Sigmoid colon (tissue), 6 donors: ENCODE measurements at regions not wholly inside any gene's neighbourhood (a gene's known extent, or its start where the extent isn't known, plus 50 kb on each side); places are given as distances from the start of the nearest gene placed in this dataset.

Source experiments
- DNase-seq: peaks from one replicate; pipeline ENCODE4 v3.0.0-alpha.2; 2019
- H3K27ac ChIP-seq, 4 donors: fragments of 200-600 bp; sonication (generic); one replicate each; pipeline ENCODE4 v1.5.1; 2016 to 2019; ENCODE audit warnings: mild to moderate bottlenecking in 1 of 4
- H3K27me3 ChIP-seq, 3 donors: fragments of 200-600 bp; sonication (generic); one replicate each; pipeline ENCODE4 v1.5.1; 2019; ENCODE audit warnings: mild to moderate bottlenecking in 1 of 3
- H3K36me3 ChIP-seq, 4 donors: fragments of 200-600 bp; sonication (generic); one replicate each; pipeline ENCODE4 v1.5.1; 2016 to 2019
- H3K4me1 ChIP-seq, 4 donors: fragments of 200-600 bp; sonication (generic); one replicate each; pipeline ENCODE4 v1.5.1; 2017 to 2019
- H3K4me3 ChIP-seq, 4 donors: fragments of 200-600 bp; sonication (generic); one replicate each; pipeline ENCODE4 v1.5.1; 2017 to 2019; ENCODE audit warnings: mild to moderate bottlenecking in 2 of 4, moderate library complexity in 1 of 4
- H3K9me3 ChIP-seq, 4 donors: fragments of 200-600 bp in 3 of 4; sonication (generic) in 3 of 4; one replicate each; pipeline versions ENCODE4 v1.5.1 to v1.6.1; 2013 to 2019
- EP300 ChIP-seq, 4 donors: sonication (generic); formaldehyde crosslinking; IDR thresholded peaks; one replicate each; pipeline ENCODE4 v1.6.1; 2017; ENCODE audit warnings: antibody characterized with exemption in 4 of 4
- POLR2A ChIP-seq, 2 donors: fragments of 450-650 bp; IDR thresholded peaks; one replicate each; pipeline ENCODE4 v1.6.1; 2016; ENCODE audit warnings: antibody characterized with exemption in 2 of 2, mild to moderate bottlenecking in 2 of 2, moderate library complexity in 2 of 2
- POLR2AphosphoS5 ChIP-seq, 4 donors: sonication (generic); formaldehyde crosslinking; IDR thresholded peaks; one replicate each; pipeline ENCODE4 v1.6.1; 2017; ENCODE audit warnings: antibody characterized with exemption in 4 of 4
- WGBS, 2 donors: extraction: QIAGEN DNeasy Blood & Tissue Kit; methylation state at CpG; one replicate each; pipeline ENCODE4 v1.1.7; 2013; 5-methylcytosine and 5-hydroxymethylcytosine counted together
- intact Hi-C: fragments of 100-400 bp; cut with DNase I; formaldehyde crosslinking; loops from one replicate; pipeline ENCODE4 v1.15.1; 2023
- TF ChIP-seq, protein P1 (sequence below), 4 experiments: fragments of 450-650 bp in 3 of 4; fragments of 200-600 bp in 1 of 4; IDR thresholded peaks; one replicate each; pipeline ENCODE4 v1.5.1; 2016 to 2019; ENCODE audit warnings: antibody characterized with exemption in 4 of 4, mild to moderate bottlenecking in 3 of 4, moderate library complexity in 2 of 4
- donor health status: healthy with polysubstance abuse.
- donor health status: healthy.

DNA sequence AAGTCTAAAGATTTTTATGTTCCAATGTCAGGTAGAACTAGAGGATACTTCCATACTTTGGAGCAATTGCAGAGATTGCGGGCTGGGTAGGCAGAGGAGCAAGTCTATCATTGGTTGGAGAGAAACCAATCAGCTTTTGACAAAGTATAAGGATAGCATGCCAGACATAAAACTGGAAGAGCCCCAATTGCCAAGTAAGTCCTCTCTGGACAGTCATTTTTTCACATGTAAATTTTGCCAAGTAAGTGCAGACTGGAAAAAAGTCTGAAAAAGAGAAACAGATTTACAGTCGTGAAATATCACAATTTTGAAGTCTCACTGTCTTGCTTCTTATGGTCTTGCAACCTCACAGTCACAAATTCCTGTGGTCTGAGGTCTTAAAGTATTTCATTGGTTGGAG lies 131.4 kb upstream of the C21orf91 start:
- no peaks in the 10 kb centered on the region for H3K27me3 ChIP-seq
- no peaks in the 10 kb centered on the region for H3K9me3 ChIP-seq
- no peaks in the 10 kb centered on the region for H3K36me3 ChIP-seq
- no peak for TF ChIP-seq POLR2A (IDR thresholded peaks at IDR 0.05)
- no peak for TF ChIP-seq EP300 (IDR thresholded peaks at IDR 0.05)
- TF ChIP-seq POLR2AphosphoS5 (IDR thresholded peaks at IDR 0.05) = no peak
- TF ChIP-seq, protein P1, sequence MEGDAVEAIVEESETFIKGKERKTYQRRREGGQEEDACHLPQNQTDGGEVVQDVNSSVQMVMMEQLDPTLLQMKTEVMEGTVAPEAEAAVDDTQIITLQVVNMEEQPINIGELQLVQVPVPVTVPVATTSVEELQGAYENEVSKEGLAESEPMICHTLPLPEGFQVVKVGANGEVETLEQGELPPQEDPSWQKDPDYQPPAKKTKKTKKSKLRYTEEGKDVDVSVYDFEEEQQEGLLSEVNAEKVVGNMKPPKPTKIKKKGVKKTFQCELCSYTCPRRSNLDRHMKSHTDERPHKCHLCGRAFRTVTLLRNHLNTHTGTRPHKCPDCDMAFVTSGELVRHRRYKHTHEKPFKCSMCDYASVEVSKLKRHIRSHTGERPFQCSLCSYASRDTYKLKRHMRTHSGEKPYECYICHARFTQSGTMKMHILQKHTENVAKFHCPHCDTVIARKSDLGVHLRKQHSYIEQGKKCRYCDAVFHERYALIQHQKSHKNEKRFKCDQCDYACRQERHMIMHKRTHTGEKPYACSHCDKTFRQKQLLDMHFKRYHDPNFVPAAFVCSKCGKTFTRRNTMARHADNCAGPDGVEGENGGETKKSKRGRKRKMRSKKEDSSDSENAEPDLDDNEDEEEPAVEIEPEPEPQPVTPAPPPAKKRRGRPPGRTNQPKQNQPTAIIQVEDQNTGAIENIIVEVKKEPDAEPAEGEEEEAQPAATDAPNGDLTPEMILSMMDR (IDR thresholded peaks at IDR 0.05) = no peak
- DNase-seq = no peak
- WGBS, 2 donors = 83 to 84% methylated on average over 2 of the region's 2 CpGs
- H3K27ac ChIP-seq = no peak overlapping the region
- intact Hi-C loops = no loop called here
- H3K4me3 ChIP-seq = no peak overlapping the region
- no peaks in the 10 kb centered on the region for H3K4me1 ChIP-seq

DNA sequence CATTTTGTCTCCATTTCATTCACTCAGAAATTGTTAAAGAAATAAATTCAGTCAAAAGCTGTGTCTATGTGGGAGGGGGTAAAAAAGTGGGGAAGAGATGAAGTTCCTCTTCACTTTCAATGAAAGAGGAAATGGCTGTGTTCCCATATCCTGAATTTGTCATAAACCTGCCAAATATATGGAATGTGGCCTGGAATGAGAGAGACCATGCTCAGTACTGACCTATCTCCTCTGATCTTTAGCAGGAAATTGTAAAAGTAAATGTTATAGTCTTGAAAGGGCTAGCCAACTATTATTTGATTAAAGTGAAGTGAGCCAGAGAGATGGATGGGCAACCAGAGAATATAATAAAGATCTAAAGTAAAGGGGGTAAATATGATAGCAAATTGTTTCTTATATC lies 130.3 kb upstream of the C21orf91 start:
- Histone ChIP-seq H3K4me1 (no peaks in the 10 kb centered on the region), H3K27ac (no peak overlapping the region), H3K9me3 (peaks cover 0 to 2% (median 0%) of the 10 kb centered on the region in 4 donors), H3K36me3 (no peaks in the 10 kb centered on the region), H3K27me3 (no peaks in the 10 kb centered on the region), H3K4me3 (no peak overlapping the region)
- intact Hi-C loops = no loop called here
- DNase-seq = no peak
- no peak for TF ChIP-seq EP300 (IDR thresholded peaks at IDR 0.05)
- TF ChIP-seq POLR2A (IDR thresholded peaks at IDR 0.05) = no peak

DNA sequence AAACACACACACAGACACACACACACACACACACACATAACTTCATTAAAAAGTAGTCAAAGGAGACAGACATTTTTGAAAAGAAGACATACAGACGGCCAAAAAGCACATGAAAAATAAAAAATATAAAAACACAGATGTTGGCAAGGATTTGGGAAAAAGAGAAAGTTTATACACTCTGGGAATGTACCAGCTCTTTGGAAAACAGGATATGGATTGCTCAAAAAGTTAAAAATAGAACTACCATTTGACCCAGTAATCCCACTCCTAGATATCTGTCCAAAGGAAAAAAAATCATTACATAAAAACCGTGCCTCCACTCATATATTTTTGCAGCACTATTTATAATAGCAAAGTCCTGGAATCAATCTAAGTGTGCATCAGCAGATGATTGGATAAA lies 128.4 kb upstream of the C21orf91 start:
- TF ChIP-seq, protein P1 (IDR thresholded peaks at IDR 0.05) = no peak
- no peak for TF ChIP-seq POLR2AphosphoS5 (IDR thresholded peaks at IDR 0.05)
- TF ChIP-seq EP300 (IDR thresholded peaks at IDR 0.05) = no peak
- no peak for TF ChIP-seq POLR2A (IDR thresholded peaks at IDR 0.05)
- peaks cover 0 to 4% (median 0%) of the 10 kb centered on the region in 4 donors for H3K9me3 ChIP-seq
- WGBS, 2 donors = 63 to 66% methylated on average over 2 of the region's 2 CpGs
- intact Hi-C loops = no loop called here
- no peak overlapping the region for H3K27ac ChIP-seq
- no peak overlapping the region for H3K4me3 ChIP-seq
- no peaks in the 10 kb centered on the region for H3K27me3 ChIP-seq
- DNase-seq = no peak
- H3K36me3 ChIP-seq = no peaks in the 10 kb centered on the region
- no peaks in the 10 kb centered on the region for H3K4me1 ChIP-seq

DNA sequence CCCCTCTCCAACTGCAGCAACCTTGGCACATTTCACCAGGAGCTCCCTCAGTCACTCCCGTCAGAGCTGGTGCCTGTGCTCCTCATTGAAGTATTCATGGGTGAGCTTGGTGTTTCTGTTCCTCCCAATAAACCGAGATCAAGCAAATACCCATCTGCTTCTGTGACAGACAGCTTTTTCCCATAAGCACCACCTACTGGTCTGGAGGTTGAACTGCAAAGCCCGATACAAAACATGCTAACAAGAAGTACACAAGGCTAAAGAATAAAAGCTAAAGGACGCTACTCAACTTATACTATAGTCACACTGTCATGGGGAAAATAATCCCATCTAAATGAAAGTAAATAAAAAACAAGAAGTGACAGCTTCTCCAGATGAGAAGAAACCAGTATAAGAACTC lies 111.9 kb upstream of the C21orf91 start:
- H3K4me1 ChIP-seq = no peaks in the 10 kb centered on the region
- 90 to 91% methylated on average over 4 of the region's 4 CpGs for WGBS, 2 donors
- H3K9me3 ChIP-seq = no peaks in the 10 kb centered on the region
- TF ChIP-seq, protein P1 (IDR thresholded peaks at IDR 0.05) = no peak
- TF ChIP-seq POLR2A (IDR thresholded peaks at IDR 0.05) (no peak), EP300 (IDR thresholded peaks at IDR 0.05) (no peak), POLR2AphosphoS5 (IDR thresholded peaks at IDR 0.05) (no peak)
- no peaks in the 10 kb centered on the region for H3K36me3 ChIP-seq
- intact Hi-C loops = no loop called here
- no peak overlapping the region for H3K4me3 ChIP-seq
- H3K27me3 ChIP-seq = no peaks in the 10 kb centered on the region
- H3K27ac ChIP-seq = no peak overlapping the region
- DNase-seq = no peak

DNA sequence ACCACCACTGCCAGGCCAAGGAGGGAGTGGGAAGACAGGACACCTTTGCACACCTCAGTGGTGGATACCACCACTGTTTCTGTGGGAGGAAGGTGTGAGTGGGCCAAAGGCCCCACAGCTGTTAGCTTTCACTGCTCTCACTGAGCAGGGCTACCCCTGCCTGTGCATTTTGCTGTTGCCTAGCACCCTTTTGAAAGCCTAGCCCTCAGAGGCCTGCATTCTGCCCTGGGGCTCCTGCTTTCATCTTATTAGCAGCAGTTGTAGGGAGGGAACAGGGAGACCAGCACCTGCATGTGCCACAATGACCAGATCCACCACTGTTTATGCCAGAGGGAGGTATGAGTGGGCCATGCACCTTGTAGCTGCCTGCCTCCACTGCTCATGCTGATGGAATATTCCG lies 110.9 kb upstream of the C21orf91 start:
- no peak overlapping the region for H3K4me3 ChIP-seq
- 92 to 98% methylated on average over 1 of the region's 1 CpG for WGBS, 2 donors
- TF ChIP-seq, protein P1 (IDR thresholded peaks at IDR 0.05) = no peak
- TF ChIP-seq POLR2AphosphoS5 (IDR thresholded peaks at IDR 0.05) (no peak), POLR2A (IDR thresholded peaks at IDR 0.05) (no peak), EP300 (IDR thresholded peaks at IDR 0.05) (no peak)
- DNase-seq = no peak
- intact Hi-C loops = no loop called here
- no peaks in the 10 kb centered on the region for H3K9me3 ChIP-seq
- no peaks in the 10 kb centered on the region for H3K27me3 ChIP-seq
- no peak overlapping the region for H3K27ac ChIP-seq
- H3K36me3 ChIP-seq = no peaks in the 10 kb centered on the region
- no peaks in the 10 kb centered on the region for H3K4me1 ChIP-seq
